GM19438 (cell line): ENCODE measurements at regions not wholly inside any gene's neighbourhood (a gene's known extent, or its start where the extent isn't known, plus 50 kb on each side); places are given as distances from the start of the nearest gene placed in this dataset.

Source experiments
- ATAC-seq: cut with Tn5 transposase; IDR thresholded peaks from one replicate; pipeline ENCODE4 v1.9.1; 2021; ENCODE audit warnings: low read depth; ENCODE audit not compliant: unreplicated experiment

DNA sequence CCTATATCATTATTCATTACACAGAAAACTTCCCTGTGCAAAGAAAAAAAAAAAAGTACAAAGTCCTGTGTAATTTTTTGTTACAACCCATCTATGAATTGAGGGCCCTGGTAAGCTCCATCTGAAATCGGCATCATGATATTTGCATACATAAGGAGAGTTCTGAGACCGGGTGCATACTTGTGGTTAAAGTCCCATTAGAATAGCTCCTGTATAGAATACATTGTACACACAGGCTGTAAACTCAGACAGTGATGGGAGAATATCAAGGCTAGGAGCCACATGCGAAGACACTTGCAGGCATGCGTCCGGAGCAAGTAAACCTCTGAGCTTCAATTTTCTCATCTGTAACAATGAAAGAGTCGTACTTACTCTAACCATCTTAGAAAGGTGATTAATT is 353.2 kb downstream of the ETS1 start:
- no peak for ATAC-seq

- no peak for ATAC-seq
Measured at GRCh38 chr11:128232588-128232987, 354.8 kb downstream of the ETS1 start.

DNA sequence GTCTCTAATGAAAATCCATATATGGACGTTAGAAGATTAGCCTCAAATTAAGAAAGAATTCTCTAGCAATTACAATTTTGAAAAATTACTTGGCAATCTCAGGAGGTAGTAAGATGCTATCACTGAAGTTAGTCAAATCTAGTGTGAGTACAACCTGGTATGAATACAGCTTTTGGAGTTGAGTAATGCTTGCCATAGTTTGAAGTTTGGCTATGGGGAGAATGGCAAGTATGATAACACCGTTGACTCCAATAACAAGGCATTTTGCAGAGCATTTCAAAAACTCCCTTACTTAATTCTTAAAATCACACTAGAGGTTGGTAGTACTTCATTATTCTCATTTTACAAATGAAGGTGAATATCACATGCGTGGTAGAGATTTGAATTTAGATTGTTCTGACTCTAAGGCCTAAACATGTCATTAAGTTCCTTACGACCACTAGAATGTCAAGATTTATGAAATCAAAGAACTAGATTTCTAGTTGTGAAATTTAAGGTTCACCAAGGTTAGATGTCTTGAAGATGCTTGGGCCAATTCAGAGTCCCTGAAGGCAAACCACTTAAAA is 355.4 kb downstream of the ETS1 start:
- ATAC-seq, result no peak

- no peak for ATAC-seq
Measured at GRCh38 chr11:128227466-128227865, 359.9 kb downstream of the ETS1 start.

GRCh38 chr11:128226106-128226716 is 361.1 kb downstream of the ETS1 start:
- no peak for ATAC-seq

DNA sequence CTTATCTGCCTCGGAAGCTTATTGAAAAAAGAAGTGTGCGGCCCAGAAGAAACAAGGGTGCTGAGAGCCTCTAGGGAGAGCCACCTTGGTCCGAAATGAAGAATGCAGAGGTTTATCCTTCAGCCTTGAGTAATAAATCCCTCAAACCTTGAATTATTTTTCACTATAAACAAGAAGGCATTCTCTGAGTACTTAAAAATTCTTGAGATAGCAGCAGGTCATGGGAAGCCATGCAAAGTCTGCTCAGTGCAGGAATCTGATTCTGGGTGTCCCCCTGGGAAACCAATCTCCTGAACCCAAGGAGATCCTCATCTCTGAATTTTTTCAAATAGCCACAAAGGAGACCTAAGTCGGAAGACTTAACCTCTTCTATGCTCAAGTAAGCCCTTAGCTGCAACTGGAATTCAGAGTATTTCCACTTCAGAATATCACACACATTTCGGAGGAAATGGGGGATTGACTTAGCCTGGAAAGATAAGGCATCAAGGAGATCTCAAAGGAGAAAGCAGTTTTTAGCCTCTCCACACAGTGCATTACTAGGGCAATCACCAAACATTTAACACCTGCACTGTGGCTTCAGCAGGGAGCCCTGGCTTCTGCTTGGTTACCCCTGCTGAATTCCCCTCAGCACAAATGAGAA is 365.0 kb downstream of the ETS1 start:
- ATAC-seq, result no peak

DNA sequence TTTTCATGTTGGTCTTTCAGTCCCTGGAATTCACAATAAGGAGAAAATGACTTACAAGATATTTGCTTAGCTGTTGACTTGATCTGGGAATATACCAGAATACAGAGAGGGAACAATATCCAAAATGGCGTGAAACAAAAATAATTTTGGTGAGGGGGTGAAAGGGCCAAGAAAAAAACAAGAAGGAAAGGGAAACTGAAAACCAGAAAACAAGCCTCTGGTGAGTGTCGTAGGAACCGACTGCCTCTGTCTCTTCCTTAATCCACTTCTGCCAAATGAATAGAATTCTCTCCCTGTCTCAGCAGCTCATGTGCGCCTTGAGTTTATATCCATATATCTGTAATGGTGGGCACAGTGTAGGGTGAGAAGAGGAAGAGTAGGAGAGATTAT is 367.6 kb downstream of the ETS1 start:
- no peak for ATAC-seq

GRCh38 chr11:128216198-128216597 is 371.2 kb downstream of the ETS1 start:
- ATAC-seq, result no peak

DNA sequence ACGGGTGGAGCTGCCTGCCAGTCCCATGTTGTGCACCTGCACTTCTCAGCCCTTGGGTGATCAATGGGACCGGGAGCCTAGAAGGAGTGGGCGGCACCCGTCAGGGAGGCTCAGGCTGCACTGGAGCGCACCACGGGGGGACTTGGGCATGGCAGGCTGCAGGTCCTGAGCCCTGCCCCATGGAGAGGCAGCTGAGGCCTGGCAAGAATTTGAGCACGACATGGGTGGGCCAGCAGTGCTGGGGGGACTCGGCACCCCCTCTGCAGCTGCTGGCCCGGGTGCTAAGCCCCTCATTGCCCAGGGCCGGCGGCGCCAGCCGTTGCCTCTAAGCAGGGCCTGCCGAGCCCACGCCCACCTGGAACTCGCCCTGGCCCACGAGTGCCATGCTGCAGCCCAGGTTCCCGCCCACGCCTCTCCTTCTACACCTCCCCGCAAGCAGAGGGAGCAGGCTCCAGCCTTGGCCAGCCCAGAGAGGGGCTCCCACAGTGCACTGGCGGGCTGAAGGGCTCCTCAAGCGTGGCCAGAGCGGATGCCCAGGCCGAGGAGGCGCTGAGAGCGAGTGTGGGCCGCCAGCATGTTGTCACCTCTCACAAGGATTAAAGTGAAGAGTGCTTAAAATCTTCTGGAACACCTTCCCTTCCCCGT is 372.0 kb downstream of the ETS1 start:
- ATAC-seq, result no peak

GRCh38 chr11:128214263-128214662 is 373.1 kb downstream of the ETS1 start:
- ATAC-seq, result no peak

- no peak for ATAC-seq
Measured at GRCh38 chr11:128213461-128213860, 373.9 kb downstream of the ETS1 start.

DNA sequence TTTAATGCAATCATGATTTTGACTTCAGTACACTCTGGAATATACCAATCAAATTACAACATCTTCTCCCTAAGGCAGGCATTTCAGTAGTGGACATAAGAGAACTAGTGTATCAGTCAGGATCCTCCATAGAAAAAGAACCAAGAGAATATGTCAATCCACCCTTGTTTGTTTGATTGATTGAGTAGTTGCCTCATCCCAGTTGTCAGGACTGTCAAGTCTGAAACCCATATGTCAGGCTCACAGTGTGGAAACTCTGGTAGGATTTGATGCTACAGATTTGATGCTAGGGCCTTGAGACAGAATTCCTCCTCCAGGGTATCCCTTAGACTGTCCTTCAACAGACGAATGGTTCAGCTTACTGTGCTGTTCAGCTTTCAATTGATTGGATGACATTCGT is 375.0 kb downstream of the ETS1 start:
- no peak for ATAC-seq

DNA sequence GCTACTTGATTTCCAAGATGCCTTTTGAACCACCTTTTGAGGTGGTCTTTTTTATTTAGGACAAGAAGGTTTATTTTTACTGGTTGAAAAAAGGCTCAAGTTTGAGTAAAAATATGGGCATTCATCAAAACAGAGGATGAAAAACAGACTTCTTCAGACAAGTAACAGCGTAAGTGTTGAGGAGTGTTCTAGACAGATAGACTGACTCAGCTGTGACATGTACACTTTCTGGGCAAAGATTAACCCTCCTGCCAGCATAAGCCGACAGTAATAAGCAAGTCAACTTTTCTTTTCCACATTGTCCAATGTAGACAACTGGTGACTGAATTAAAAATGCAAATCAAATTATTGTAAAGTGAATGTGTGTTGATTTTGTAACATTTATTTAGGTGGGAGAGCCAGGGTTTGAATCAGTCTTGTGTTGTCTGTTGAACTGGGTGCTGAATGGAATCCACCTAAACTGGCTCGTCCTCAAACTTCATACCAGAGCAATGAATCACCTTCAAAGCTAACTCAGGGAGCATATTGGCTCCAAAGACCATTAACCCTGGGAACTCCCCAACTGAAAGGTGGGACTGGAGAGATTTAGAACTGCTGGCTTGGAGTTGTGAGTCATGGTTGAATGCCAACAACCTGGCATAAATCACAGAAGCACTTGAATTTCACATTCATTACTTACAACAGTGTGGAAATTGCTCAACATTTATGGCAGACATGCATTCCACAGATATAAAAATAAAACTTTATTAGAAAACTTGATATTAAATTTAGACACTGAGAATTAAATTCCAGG is 377.0 kb downstream of the ETS1 start:
- ATAC-seq, result no peak

DNA sequence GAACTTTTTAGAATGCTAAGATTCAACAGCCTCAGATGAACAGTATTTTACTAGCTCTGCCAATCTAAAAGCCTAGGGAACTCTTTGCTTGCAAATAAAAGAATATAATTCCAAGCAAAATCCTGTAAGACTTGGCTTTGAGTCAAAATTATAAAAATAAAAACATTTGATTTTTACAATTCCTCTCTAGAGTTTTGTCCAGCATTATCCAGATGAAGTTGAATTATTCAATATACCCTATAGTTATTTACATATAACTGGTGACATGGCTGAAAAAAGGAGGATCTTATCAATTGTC is 378.3 kb downstream of the ETS1 start:
- no peak for ATAC-seq

DNA sequence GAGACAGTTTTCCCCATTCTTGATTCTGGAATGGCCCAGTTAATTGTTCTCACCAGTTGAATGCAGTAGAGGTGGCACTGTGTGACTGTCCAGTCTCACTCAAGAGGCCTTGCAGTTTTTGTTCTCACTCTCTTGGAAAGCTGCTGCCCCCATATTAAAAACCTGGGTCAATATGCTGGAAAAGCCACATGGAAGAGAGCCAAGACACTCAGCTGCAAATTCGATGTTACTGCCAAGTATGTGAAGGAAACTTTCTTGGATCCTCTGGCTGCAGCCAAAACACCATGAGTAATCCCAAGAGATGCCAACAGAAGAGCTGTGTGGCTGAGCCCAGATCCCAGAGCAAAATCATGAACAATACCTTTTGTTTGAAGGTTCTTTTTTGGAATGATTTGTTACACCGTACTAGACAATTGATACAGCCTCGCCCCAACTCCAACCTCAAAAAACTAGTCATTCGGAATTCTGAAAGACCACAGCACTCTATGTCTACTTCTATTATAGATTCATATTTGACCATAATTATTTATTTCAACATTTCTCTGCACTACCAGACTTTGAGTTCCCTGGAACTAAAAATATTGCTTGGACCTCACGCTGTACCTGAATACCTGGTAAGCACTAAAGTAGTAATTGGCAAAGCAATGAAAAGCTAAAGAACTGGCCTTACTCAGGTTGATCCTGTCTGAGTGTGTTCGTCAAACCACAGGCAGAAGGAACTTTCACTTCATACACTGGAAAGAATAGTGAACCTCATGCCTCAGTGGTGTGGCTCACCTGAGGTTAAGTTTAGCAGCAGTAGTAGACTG is 378.8 kb downstream of the ETS1 start:
- no peak for ATAC-seq

DNA sequence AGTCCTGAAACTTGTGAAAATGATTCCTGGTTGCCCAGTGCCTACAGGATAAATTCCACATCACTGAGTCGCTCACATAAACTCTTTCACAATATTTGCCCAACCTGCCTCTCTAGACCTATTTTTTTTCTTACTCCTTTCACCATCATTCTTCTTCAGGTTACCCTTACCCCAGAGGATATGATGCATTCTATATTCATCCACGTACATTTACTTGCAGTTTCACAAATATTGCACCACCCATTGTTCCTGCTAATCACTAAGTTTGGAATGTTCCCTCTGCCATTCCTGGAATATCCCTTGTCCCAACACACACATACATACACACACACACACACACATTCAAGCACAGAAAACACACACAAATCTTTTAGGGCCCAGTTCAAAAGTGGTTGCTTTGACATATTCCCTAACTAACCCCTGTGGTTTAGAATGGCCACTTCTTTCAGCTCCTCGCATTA is 379.5 kb downstream of the ETS1 start:
- no peak for ATAC-seq

DNA sequence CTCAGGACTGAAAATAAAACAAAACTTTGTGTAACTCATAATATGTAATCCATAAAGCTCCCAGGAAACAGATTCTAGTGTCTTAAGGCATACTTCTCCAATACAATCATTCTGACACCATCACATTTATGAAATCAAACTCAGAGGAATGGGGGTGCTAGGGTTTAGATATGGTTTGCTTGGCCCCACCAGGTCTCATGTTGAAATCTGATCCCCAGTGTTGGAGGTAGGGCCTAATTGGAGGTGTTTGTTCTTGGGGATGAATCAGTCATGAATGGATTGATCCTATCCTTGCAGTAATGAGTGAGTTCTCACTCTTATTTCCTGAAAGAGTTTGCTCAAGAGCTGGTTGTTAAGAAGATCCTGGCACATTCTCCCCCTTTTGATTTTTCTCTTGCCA is 380.9 kb downstream of the ETS1 start:
- no peak for ATAC-seq

DNA sequence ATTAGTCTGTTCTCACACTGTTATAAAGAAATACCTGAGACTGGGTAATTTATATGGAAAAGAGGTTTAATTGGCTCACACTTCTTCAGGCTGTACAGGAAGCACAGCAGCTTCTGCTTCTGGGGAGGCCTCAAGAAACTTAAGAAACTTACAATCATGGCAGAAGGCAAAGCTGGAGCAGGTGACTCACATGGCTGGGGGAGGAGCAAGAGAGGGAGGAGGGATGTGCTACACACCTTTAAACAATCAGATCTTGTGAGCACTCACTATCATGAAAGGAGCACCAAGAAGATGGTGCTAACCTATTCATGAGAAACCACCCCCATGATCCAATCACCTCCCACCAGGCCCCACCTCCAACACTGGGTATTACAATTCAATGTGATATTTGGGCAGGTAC is 381.6 kb downstream of the ETS1 start:
- ATAC-seq, result no peak

GRCh38 chr11:128204898-128205297 is 382.5 kb downstream of the ETS1 start:
- ATAC-seq, result no peak

DNA sequence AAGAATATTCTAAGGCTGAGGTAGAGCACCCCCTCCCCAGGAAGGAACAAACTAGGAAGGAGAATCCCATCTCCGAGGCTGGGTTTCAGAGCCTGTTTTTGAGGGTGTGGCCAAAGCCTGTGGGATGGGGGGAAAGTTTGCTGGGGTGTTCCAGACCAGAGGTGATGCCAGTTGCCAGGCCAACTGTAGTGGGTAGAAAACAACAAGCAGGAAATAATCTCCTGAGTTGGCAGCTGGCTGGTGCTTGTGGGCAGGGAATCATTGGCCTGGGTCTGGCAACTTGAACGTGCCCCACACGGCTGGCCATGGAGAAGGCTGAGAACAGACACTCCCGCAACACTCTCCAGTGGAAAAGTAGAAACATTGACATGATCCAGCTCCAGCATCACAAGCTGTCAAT is 385.6 kb downstream of the ETS1 start:
- no peak for ATAC-seq
